GM18505 (cell line): ENCODE measurements at regions not wholly inside any gene's neighbourhood (a gene's known extent, or its start where the extent isn't known, plus 50 kb on each side); places are given as distances from the start of the nearest gene placed in this dataset.

Source experiments
- ATAC-seq: cut with Tn5 transposase; IDR thresholded peaks from one replicate; pipeline ENCODE4 v1.9.1; 2021; ENCODE audit not compliant: unreplicated experiment
- POLR2A ChIP-seq: IDR thresholded peaks from 4 replicates; pipeline ENCODE4 v1.6.1; 2011; ENCODE audit warnings: borderline replicate concordance; ENCODE audit not compliant: insufficient read depth, insufficient read length; ENCODE audit errors: extremely low read depth

- no peak for TF ChIP-seq POLR2A
- no peak for ATAC-seq
Observed at GRCh38 chr2:66926594-66927112, 470.5 kb upstream of the ETAA1 start.

- no peak for ATAC-seq
- no peak for TF ChIP-seq POLR2A
Observed at GRCh38 chr2:66929632-66930338, 467.3 kb upstream of the ETAA1 start.

GRCh38 chr2:66930339-66931220 is 466.6 kb upstream of the ETAA1 start:
- TF ChIP-seq POLR2A: no peak

GRCh38 chr2:66938471-66938967 is 458.6 kb upstream of the ETAA1 start:
- ATAC-seq: no peak
- no peak for TF ChIP-seq POLR2A

More at GRCh38 chr2:66930339-66931220, 466.6 kb upstream of the ETAA1 start:
- ATAC-seq: no peak

- TF ChIP-seq POLR2A: no peak
- no peak for ATAC-seq
Observed at GRCh38 chr2:66940080-66940479, 457.1 kb upstream of the ETAA1 start.

- no peak for TF ChIP-seq POLR2A
- no peak for ATAC-seq
Observed at GRCh38 chr2:66948234-66948633, 448.9 kb upstream of the ETAA1 start.

- no peak for TF ChIP-seq POLR2A
- no peak for ATAC-seq
Observed at GRCh38 chr2:66957198-66957597, 439.9 kb upstream of the ETAA1 start.

GRCh38 chr2:66957677-66958076 is 439.5 kb upstream of the ETAA1 start:
- ATAC-seq: no peak
- TF ChIP-seq POLR2A: no peak

GRCh38 chr2:66960161-66960560 is 437.0 kb upstream of the ETAA1 start:
- ATAC-seq: no peak
- no peak for TF ChIP-seq POLR2A

GRCh38 chr2:66962716-66963115 is 434.4 kb upstream of the ETAA1 start:
- TF ChIP-seq POLR2A: no peak
- no peak for ATAC-seq

- no peak for TF ChIP-seq POLR2A
- ATAC-seq: no peak
Observed at GRCh38 chr2:66966631-66967030, 430.5 kb upstream of the ETAA1 start.

GRCh38 chr2:66968946-66969345 is 428.2 kb upstream of the ETAA1 start:
- ATAC-seq: no peak
- no peak for TF ChIP-seq POLR2A

- no peak for ATAC-seq
- TF ChIP-seq POLR2A: no peak
Observed at GRCh38 chr2:66981074-66981473, 416.1 kb upstream of the ETAA1 start.
